ENCODE measurements at regions not wholly inside any gene's neighbourhood (a gene's known extent, or its start where the extent isn't known, plus 50 kb on each side); places are given as distances from the start of the nearest gene placed in this dataset.

DNA sequence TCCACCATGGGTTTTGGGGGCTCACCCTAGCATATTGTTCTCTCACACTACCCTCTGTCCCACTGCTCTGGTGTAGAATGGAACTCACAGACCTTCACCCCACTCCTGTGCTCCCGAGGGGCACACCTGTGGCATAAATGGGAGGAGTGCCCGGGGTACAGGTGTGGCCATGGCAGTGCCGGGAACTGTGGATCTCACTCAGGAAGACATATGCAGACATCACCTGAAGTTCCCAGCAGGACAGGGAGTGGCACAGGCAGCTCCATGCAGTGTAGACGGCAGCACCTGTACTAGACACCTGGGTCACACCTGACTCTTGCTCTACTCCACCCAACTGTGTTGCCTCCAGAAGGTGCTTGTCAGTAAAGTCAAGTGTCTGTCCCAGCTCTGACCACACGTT lies 57.6 kb upstream of the MRPS22 start:
- no peak for DNase-seq

DNA sequence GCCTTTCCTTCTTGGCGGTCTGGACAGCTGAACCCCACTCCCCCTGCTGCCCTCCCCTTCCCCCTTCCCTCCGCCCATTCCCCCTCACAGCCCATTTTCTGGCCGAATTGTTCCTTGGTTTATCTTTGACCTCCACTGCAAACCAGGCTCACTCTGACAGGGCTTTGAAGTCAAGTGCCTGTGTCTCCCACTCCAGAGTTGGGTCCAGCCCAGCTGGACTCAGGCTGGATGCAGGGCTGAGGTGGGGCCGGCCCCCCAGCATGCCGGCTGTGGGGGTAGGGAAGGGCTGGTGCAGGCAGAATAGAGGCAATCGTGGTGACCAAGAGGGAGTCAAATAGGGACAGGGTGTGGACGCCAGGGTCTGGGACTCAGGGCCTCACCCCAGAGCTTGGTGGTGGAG lies 57.0 kb upstream of the MRPS22 start:
- DNase-seq, result no peak

DNA sequence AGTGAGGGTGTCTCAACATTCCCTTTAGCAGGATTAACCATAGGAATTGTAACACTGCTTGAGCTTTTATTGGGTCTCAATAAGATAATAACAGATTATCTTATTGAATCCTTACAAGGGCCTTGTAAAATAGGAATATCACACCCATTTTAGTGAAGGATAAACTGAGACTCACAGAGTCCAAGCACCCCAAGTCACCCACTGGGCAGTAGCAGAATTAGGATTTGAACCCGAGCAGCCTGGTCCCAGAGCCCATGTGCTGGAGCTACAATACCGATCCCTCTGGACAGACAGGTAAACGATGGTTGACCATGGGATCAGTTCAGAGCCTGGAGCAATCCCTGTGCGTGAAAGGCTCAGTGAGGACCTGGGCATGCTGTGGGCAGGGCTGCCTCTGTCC lies 56.3 kb upstream of the MRPS22 start:
- DNase-seq, result no peak

DNA sequence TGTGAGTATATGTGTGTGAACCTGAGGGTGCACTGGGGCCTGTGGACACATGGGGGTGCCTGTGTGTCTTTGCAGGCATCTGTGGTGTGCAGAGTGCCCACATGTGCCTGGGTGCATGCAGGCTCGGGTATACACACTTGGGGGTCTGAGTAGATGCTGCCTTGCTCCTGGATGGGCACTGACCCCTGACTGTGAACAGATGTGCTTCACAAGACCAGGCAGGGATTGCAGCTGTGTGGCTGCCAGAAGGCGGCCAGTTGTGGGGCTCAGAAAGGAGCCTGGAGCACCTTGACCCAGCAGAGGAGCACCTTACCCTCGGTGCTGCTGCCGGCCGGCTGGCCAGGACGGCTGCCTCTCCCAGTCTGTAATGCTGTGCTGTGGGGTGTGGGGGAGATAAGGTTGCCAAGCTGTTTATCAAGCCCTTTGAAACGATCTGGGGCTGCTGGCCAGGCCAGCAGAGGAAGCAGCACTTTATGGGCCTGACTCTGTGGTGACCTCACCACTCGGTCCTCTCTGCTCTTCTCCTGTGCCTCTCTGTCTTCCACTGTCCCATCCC lies 55.5 kb upstream of the MRPS22 start:
- no peak for DNase-seq

DNA sequence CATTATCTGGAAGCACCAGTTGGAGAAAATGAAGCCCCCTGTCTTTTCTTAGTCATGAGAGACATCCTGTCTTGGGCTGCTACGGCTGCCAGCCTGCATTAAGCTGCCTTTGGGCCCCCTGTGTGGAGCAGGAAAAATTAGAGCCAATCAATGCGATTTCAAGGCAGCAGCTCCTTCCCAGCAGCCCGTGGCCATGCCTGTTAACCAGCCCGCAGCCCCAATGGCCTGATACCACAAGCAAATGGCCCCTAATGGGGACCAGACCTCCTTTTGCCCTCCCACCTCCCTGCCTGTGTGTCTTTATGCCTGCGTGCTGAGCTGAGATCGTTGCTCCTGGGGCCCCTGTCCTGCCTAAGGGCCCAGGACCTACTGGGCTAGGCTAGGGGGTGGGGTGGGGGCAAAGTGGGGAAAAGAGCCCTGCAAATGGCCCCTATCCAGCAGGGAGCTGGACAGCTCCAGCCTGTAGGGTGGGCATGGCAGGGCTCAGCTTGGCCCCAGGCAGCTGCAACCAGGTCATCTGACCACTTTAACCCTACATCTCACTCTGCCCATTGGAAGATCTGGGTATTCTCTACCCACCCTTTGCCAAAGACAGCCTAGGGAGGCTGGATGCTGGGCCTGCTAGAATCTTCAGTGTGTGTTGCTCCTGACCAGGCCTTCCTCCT lies 53.8 kb upstream of the MRPS22 start:
- DNase-seq, result no peak

DNA sequence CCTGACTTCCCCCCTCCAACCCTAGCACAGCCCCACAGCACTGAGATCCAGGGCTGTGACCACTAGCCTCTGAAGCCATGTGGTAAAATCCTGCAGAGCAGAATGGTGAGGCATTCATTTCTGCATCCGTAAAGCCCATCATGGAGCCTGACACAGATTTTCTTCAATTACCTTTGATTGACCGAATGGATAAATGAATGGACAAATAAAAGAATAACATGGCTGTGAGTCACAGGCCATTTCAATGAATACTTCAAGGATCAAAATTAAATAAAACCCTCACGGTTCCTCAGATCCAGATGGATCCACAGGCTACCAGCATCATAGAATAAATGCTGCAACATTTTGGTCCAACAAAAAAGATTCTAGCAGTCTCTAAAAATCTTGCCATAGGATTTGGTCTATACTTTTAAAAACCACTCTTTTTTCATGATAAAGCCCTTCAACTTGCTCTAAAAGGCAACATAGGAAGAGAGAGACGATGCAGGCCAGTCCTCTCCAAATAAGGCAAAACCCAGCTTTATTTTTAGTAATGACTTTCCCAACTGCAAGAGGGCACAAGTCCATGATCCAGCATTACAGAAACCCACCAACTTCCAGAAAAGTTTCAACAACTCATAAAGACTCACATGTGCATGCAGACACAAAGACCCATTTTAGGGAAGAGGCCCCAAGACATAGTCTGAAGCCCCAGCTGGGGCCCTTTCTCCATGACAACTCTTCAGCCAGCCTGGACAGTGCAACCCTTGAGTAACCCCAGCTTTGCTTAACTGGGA lies 52.4 kb upstream of the MRPS22 start:
- DNase-seq, result no peak

DNA sequence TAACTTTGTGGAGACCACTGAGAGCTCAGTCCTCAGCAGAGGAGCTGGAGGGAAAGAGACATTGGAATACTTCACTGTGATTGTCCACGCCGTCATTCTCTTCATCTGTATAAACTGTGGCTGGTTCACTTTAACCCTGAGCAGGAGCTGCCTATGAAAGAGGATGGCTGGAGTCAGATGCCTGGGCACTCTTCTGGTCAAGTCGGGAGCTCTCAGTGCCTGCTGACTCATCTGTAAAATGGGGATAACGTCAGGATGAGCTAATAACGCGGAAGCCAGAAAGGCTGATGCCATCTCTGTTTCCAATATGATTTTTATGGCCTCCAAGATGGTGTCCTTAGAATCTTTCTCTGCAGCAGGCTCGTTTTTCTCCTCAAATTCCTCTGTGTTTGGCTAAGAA lies 51.6 kb upstream of the MRPS22 start:
- DNase-seq, result no peak

DNA sequence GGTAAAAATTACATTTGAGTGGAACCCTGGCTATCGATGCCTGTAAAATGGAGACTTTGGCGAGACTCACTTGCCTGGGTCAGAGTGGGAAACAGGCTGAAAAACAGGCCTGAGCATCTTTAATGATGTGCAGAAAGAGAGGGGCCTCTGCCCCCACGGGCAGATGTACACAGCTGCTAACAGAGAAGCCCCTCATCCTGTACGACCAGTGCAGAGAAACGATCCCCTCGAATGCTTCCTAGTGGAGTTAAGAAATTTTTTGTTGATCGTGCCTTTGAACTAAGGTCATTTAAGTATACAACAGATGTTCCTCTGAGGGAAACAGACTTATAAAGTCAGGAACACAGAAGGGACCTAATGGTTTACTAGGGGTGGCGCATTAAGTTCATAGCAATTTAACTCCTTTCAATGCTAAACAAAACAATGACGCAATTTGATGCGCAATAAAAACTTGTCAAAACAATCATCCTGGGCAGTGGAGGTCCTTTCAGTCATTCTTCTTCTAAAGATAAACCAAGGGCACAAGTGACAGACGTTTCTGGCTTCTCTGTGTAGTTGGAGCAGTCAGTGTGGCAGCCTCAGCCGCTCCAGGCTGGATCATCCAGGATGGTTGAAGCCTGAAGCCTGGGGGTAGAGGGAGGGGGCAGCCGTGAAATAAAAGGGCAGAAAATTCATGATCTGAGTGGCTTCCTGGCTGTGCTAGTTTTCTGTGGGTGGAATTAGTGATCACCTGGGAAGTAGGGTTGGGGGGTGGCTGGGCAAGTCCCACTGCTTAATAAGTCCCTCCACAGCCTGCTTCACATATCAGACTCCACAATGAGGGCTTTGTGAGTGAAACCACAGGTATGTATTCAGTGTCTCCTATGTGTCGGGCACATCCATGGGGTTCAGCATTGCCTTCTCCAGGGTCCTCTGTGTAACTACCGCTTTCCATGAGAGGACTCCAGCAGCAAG lies 50.8 kb upstream of the MRPS22 start:
- no peak for DNase-seq

DNA sequence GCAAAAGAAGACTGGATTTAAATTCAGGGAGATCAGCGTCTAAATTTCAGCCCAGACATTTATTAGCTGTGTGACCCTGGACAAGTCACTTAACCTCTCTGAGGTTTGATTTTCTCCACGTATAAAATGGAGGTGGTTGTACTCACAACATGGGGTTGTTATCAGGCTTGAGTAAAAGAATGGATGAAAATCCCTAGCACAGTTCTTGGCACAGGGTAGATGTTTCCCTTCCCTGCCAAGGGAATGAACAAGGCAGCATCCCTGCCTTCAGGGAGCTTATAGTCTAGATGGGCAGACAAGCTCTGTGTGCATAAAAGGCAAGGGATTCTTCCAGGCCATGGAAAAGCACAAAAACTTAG lies 50.2 kb upstream of the MRPS22 start:
- no peak for DNase-seq

All from T-helper 1 cell (primary cell).